Loucy (cell line): ENCODE measurements at regions not wholly inside any gene's neighbourhood (a gene's known extent, or its start where the extent isn't known, plus 50 kb on each side); places are given as distances from the start of the nearest gene placed in this dataset.

Experiments
- EZH2phosphoT487 ChIP-seq: fragments of 200-600 bp; IDR thresholded peaks from 2 replicates; pipeline ENCODE4 v1.6.1; 2018; ENCODE audit warnings: antibody characterized with exemption, mild to moderate bottlenecking, moderate library complexity, borderline replicate concordance
- TF ChIP-seq, protein P1 (sequence below): fragments of 200-600 bp; sonication (generic); conservative IDR thresholded peaks from 2 replicates; pipeline ENCODE4 v1.5.1; 2014; ENCODE audit warnings: mild to moderate bottlenecking, antibody characterized with exemption, low read length

DNA sequence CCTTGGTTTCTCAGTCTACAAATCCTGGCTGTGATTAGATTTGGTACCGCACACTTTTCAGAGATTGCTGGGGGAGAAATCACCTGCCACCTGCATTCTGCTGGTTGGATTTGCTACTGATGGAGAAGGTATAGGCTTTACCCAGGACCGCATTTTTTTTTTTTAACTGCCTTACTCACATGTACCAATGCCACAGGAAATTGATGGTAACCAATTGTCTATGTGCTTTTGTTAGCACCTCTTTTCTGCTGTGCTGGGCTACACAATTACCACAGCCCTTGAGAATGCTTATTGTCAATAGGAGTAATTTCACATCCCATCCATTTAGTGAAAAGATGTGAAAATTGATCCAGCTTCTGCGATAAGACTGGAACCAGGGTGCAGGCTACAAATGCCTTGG lies 74.4 kb upstream of the TANC2 start:
- TF ChIP-seq, protein P1, sequence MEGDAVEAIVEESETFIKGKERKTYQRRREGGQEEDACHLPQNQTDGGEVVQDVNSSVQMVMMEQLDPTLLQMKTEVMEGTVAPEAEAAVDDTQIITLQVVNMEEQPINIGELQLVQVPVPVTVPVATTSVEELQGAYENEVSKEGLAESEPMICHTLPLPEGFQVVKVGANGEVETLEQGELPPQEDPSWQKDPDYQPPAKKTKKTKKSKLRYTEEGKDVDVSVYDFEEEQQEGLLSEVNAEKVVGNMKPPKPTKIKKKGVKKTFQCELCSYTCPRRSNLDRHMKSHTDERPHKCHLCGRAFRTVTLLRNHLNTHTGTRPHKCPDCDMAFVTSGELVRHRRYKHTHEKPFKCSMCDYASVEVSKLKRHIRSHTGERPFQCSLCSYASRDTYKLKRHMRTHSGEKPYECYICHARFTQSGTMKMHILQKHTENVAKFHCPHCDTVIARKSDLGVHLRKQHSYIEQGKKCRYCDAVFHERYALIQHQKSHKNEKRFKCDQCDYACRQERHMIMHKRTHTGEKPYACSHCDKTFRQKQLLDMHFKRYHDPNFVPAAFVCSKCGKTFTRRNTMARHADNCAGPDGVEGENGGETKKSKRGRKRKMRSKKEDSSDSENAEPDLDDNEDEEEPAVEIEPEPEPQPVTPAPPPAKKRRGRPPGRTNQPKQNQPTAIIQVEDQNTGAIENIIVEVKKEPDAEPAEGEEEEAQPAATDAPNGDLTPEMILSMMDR = no peak
- TF ChIP-seq EZH2phosphoT487 = no peak
